A673 (cell line): ENCODE measurements at regions not wholly inside any gene's neighbourhood (a gene's known extent, or its start where the extent isn't known, plus 50 kb on each side); places are given as distances from the start of the nearest gene placed in this dataset.

Experiments
- BruUV-seq: library from RNA; stranded (reverse); fragments of 400-500 nt; replicated peaks from 2 replicates; lab custom pipeline; 2021; lab: Mats Ljungman, UMichigan
- CTCF ChIA-PET: fragments of 300-600 bp; sonication (Branson Sonifier 250); formaldehyde crosslinking; loops from one replicate; lab custom pipeline; 2022; ENCODE audit warnings: antibody characterized with exemption; lab: Charles Lee
- POLR2A ChIA-PET: fragments of 300-600 bp; sonication (Branson Sonifier 250); formaldehyde crosslinking; loops from one replicate; lab custom pipeline; 2022; ENCODE audit warnings: antibody characterized with exemption; ENCODE audit not compliant: low non-redundant PET; lab: Charles Lee
- DNase-seq: peaks from one replicate; pipeline ENCODE4 v3.0.0-alpha.2; 2015; ENCODE audit warnings: low spot score
- H3K27ac ChIP-seq: fragments of 200-600 bp; sonication (generic); 2 replicates; pipeline ENCODE4 v1.5.1; 2016; ENCODE audit warnings: mixed run types, low read depth, mild to moderate bottlenecking, mixed read lengths, antibody characterized with exemption, low read length; ENCODE audit not compliant: poor library complexity, severe bottlenecking
- H3K27me3 ChIP-seq: fragments of 200-600 bp; sonication (generic); replicated peaks from 2 replicates; pipeline ENCODE4 v1.6.1; 2017; ENCODE audit warnings: mixed run types, low read depth, mild to moderate bottlenecking, mixed read lengths, antibody characterized with exemption, low read length; ENCODE audit not compliant: insufficient read depth, poor library complexity
- H3K36me3 ChIP-seq: fragments of 200-600 bp; sonication (generic); 2 replicates; pipeline ENCODE4 v1.6.1; 2016; ENCODE audit warnings: mixed run types, mild to moderate bottlenecking, mixed read lengths, antibody characterized with exemption, low read length; ENCODE audit not compliant: insufficient read depth, poor library complexity, severe bottlenecking
- H3K4me1 ChIP-seq: fragments of 200-600 bp; sonication (generic); 2 replicates; pipeline ENCODE4 v1.6.1; 2017; ENCODE audit warnings: mixed run types, mild to moderate bottlenecking, mixed read lengths, antibody characterized with exemption, low read length; ENCODE audit not compliant: insufficient read depth, poor library complexity, severe bottlenecking
- H3K4me3 ChIP-seq: fragments of 200-600 bp; sonication (generic); 2 replicates; pipeline ENCODE4 v1.5.1; 2016; ENCODE audit warnings: low read depth, mixed run types, mild to moderate bottlenecking, mixed read lengths, low read length; ENCODE audit not compliant: poor library complexity, severe bottlenecking
- H3K9me3 ChIP-seq: fragments of 200-600 bp; sonication (generic); 2 replicates; pipeline ENCODE4 v1.6.1; 2016; ENCODE audit warnings: mixed run types, low read depth, mild to moderate bottlenecking, mixed read lengths, antibody characterized with exemption, low read length; ENCODE audit not compliant: poor library complexity, severe bottlenecking
- CTCF ChIP-seq: fragments of 300-800, 200-600 bp; sonication (generic); conservative IDR thresholded peaks from 2 replicates; pipeline ENCODE4 v1.5.1; 2017; ENCODE audit warnings: low read depth, mild to moderate bottlenecking, antibody characterized with exemption, low read length, moderate library complexity, mixed read lengths
- EZH2 ChIP-seq: fragments of 200-600 bp; sonication (generic); IDR thresholded peaks from 2 replicates; pipeline ENCODE4 v1.6.1; 2017; ENCODE audit warnings: borderline replicate concordance, low read depth, mild to moderate bottlenecking, mixed read lengths, antibody characterized with exemption, low read length; ENCODE audit not compliant: poor library complexity, severe bottlenecking
- intact Hi-C: fragments of 100-400 bp; cut with micrococcal nuclease; formaldehyde crosslinking; loops from one replicate; pipeline ENCODE4 v1.10.0; 2022; ENCODE audit not compliant: unreplicated experiment

DNA sequence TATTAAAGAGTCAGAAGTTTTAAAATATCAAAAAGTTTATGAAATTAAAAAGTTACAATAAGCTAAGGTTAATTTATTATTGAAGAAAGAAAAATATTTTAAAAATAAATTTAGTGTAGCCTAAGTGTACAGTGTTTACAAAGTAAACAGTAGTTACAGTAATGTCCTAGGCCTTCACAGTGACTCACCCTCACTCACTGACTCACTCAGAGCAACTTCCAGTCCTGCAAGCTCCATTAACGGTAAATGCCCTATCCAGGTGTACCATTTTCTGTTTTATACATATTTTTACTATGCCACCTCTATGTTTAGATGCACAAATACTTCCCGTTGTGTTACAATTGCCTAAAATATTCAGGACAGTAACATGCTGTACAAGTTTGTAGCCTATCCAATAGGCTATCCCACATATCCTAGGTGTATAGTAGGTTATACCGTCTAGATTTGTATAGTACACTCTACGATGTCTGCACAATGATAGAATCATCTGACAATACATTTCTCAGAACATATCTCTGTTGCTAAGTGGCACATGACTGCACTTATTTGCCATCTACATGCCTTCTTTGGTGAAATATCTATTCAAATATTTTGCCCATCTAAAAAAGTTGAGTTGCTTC, 67.2 kb upstream of the WSB1 start:
- no peak for TF ChIP-seq CTCF
- no peak for TF ChIP-seq EZH2
- no peak for DNase-seq
- H3K4me3 ChIP-seq = no peak overlapping the region
- CTCF ChIA-PET = no interaction called here
- POLR2A ChIA-PET = interaction anchor here (0.9 kb wide), 1 partner anchor 12 kb away, joined by 3 read pairs; no protein-coding TSS in a partner anchor
- H3K27ac ChIP-seq = no peak overlapping the region
- no peaks in the 10 kb centered on the region for H3K9me3 ChIP-seq
- intact Hi-C loops = no loop called here
- no peaks in the 10 kb centered on the region for H3K4me1 ChIP-seq
- no peaks in the 10 kb centered on the region for H3K27me3 ChIP-seq
- BruUV-seq = no TSS peak
- no peaks in the 10 kb centered on the region for H3K36me3 ChIP-seq

DNA sequence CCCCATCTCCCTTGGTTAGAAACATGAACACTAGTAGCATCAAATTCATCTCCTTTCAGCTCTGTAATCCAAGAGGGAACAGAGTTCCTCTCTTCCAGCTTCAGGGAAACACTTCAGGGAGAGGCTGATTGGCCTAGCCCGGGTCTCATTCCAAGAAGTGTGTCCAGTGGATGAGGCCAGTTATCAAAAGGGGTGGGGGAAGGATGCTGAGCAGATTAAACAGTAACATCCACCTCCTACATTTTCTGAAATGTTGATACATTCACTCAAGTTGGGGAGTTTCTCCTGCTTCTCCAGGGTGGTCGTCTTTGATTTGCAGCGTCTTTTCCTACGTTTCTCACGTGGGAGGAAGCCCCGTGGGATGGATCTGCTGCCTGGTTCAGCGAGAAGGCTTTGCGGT, 62.9 kb upstream of the WSB1 start:
- intact Hi-C loops = loop anchor here (10.0 kb wide), 1 partner anchor 524 kb away; no protein-coding TSS in a partner anchor
- H3K4me3 ChIP-seq = no peak overlapping the region
- no peak overlapping the region for H3K27ac ChIP-seq
- DNase-seq = no peak
- ChIA-PET CTCF (no interaction called here), POLR2A (no interaction called here)
- no peak for TF ChIP-seq CTCF
- no peak for TF ChIP-seq EZH2
- no peaks in the 10 kb centered on the region for H3K9me3 ChIP-seq
- no peaks in the 10 kb centered on the region for H3K36me3 ChIP-seq
- H3K27me3 ChIP-seq = no peaks in the 10 kb centered on the region
- H3K4me1 ChIP-seq = peaks cover 2% of the 10 kb centered on the region
- no TSS peak for BruUV-seq

DNA sequence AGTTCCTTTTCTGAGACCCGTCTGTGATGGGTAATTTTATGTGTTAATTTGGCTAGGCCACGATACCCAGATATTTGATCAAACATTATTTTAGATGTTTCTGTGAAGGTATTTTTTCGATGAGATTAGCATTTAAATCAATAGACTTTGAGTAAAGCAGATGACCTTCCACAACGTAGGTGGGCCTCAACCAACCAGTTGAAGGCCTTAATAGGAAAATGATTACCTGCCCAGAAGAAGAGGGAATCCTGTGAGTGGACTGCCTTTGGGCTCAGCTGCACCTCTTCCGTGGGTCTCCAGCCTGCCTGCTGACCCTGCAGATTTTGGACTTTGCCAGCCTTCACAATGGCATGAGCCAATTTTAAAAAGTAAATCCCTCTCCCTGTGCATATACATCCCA, 61.6 kb upstream of the WSB1 start:
- CTCF ChIA-PET = no interaction called here
- H3K27me3 ChIP-seq = no peaks in the 10 kb centered on the region
- intact Hi-C loops = loop anchor here (10.0 kb wide), 1 partner anchor 522 kb away; no protein-coding TSS in a partner anchor
- no TSS peak for BruUV-seq
- POLR2A ChIA-PET = no interaction called here
- TF ChIP-seq EZH2 = no peak
- no peak for TF ChIP-seq CTCF
- H3K4me1 ChIP-seq = peaks cover 2% of the 10 kb centered on the region
- no peaks in the 10 kb centered on the region for H3K36me3 ChIP-seq
- no peak overlapping the region for H3K27ac ChIP-seq
- H3K4me3 ChIP-seq = no peak overlapping the region
- no peak for DNase-seq
- H3K9me3 ChIP-seq = no peaks in the 10 kb centered on the region
